Lung (tissue), 11 donors: ENCODE measurements at regions not wholly inside any gene's neighbourhood (a gene's known extent, or its start where the extent isn't known, plus 50 kb on each side); places are given as distances from the start of the nearest gene placed in this dataset.
"Not testable (repeated sequence)": the region's sequence is repeated elsewhere in the genome, so short reads cannot be mapped to it uniquely, and the experiment has no call there.

ENCODE experiments used
- ATAC-seq: fragments of 200-7000 bp; cut with Tn5 transposase; one replicate; pipeline ENCODE4 v1.9.1; 2020; ENCODE audit warnings: moderate number of reproducible peaks; ENCODE audit not compliant: insufficient read depth, low FRiP score
- DNase-seq, 3 donors: peaks; one replicate each; pipeline ENCODE4 v3.0.0-alpha.2; 2013 to 2017
- H3K27ac ChIP-seq, 2 donors: one replicate each; pipeline ENCODE4 v1.5.1; 2013; ENCODE audit warnings: mild to moderate bottlenecking in 2 of 2, moderate library complexity in 2 of 2, control low read depth in 1 of 2, inconsistent platforms in 1 of 2, low read depth in 1 of 2, low read length in 1 of 2
- H3K27me3 ChIP-seq, 3 donors: one replicate each; pipeline ENCODE4 v1.5.1; 2013; ENCODE audit warnings: low read length in 2 of 3; ENCODE audit not compliant: control insufficient read depth in 3 of 3, insufficient read depth in 3 of 3
- H3K36me3 ChIP-seq, 4 donors: one replicate each; pipeline ENCODE4 v1.5.1; 2013; ENCODE audit warnings: low read length in 4 of 4, mild to moderate bottlenecking in 1 of 4, moderate library complexity in 1 of 4; ENCODE audit not compliant: control insufficient read depth in 4 of 4, insufficient read depth in 4 of 4
- H3K4me1 ChIP-seq, 5 donors: one replicate each; pipeline ENCODE4 v1.5.1; 2013; ENCODE audit warnings: low read length in 5 of 5, mild to moderate bottlenecking in 2 of 5, moderate library complexity in 1 of 5; ENCODE audit not compliant: control insufficient read depth in 5 of 5, insufficient read depth in 5 of 5
- H3K4me3 ChIP-seq: one replicate; pipeline ENCODE4 v1.5.1; 2013; ENCODE audit warnings: mild to moderate bottlenecking, control low read depth, moderate library complexity
- H3K9ac ChIP-seq, 2 donors: one replicate each; pipeline ENCODE4 v1.5.1; 2013; ENCODE audit warnings: low read length in 2 of 2, control low read depth in 1 of 2; ENCODE audit not compliant: insufficient read depth in 1 of 2
- H3K9me3 ChIP-seq, 4 donors: one replicate each; pipeline ENCODE4 v1.5.1; 2013; ENCODE audit warnings: low read length in 3 of 4, mild to moderate bottlenecking in 1 of 4, moderate library complexity in 1 of 4; ENCODE audit not compliant: control insufficient read depth in 4 of 4, insufficient read depth in 3 of 4
- WGBS, 2 donors: extraction: QIAGEN DNeasy Blood & Tissue Kit; methylation state at CpG; one replicate each; pipeline ENCODE4 v1.1.7; 2013; 5-methylcytosine and 5-hydroxymethylcytosine counted together
- TF ChIP-seq, protein P1 (sequence below): IDR thresholded peaks from 2 replicates; pipeline ENCODE4 v1.5.1; 2012; ENCODE audit warnings: mild to moderate bottlenecking; ENCODE audit errors: control extremely low read depth, extremely low read depth
- donor health status: control.
- donor health status: control.
- donor health status: Bipolar disorder and iron deficiency.
- donor health status: healthy.
- donor health status: DM: yes; HTN: yes; CAD: no.

DNA sequence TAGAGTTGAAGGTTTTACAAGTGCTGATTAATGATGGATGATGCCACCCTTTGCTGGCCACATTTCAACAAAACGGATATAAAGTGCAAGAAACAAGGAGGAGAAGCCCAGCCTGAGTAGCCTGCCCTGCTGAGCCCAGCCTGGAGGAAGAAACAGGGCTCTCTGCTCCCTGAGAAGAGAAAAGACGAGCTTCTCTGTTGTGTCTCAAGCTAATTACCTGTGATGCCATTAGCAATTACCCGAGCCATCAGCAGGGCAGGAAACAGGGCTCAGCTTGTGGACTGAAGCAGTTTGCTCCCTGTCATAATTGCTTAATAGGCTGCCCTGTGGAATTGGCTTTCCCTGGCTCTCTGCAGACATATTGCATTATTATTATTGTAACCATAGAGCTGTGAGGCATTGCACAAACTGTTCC lies 709.3 kb upstream of the AUTS2 start:
- TF ChIP-seq, protein P1, sequence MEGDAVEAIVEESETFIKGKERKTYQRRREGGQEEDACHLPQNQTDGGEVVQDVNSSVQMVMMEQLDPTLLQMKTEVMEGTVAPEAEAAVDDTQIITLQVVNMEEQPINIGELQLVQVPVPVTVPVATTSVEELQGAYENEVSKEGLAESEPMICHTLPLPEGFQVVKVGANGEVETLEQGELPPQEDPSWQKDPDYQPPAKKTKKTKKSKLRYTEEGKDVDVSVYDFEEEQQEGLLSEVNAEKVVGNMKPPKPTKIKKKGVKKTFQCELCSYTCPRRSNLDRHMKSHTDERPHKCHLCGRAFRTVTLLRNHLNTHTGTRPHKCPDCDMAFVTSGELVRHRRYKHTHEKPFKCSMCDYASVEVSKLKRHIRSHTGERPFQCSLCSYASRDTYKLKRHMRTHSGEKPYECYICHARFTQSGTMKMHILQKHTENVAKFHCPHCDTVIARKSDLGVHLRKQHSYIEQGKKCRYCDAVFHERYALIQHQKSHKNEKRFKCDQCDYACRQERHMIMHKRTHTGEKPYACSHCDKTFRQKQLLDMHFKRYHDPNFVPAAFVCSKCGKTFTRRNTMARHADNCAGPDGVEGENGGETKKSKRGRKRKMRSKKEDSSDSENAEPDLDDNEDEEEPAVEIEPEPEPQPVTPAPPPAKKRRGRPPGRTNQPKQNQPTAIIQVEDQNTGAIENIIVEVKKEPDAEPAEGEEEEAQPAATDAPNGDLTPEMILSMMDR = no peak
- no peak overlapping the region for H3K9ac ChIP-seq

DNA sequence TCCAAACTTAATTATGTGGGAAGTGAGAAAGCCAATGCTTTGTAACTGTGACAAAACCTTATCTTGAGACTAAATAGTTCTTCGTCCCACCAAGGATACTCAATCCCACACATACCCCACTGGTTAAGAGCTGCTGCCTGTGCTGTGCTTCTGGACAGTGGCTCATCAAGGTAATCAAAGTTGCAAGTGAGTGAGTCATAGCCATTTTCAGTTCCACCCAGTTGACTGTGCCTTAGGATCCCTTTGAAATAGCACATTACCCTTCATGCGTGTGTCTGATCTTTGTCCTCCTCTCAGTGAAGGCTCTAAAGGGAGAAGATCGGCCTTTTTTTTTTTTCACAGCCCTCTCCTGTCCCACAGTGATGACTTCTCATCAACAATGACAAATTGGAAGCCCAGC lies 706.0 kb upstream of the AUTS2 start:
- Histone ChIP-seq H3K27ac (no peak overlapping the region), H3K4me1 (no peaks in the 10 kb centered on the region), H3K27me3 (no peaks in the 10 kb centered on the region), H3K9me3 (no peaks in the 10 kb centered on the region), H3K9ac (no peak overlapping the region), H3K4me3 (no peak overlapping the region), H3K36me3 (no peaks in the 10 kb centered on the region)
- ATAC-seq = no peak
- no peak for DNase-seq
- 90 to 92% methylated on average over 3 of the region's 3 CpGs for WGBS, 2 donors
- TF ChIP-seq, protein P1 = no peak

More for the DNA sequence above, 709.3 kb upstream of the AUTS2 start:
- Histone ChIP-seq H3K27ac (no peak overlapping the region), H3K27me3 (no peaks in the 10 kb centered on the region), H3K4me1 (no peaks in the 10 kb centered on the region), H3K9me3 (no peaks in the 10 kb centered on the region), H3K4me3 (no peak overlapping the region), H3K36me3 (no peaks in the 10 kb centered on the region)
- DNase-seq (peak in 1 of 3 donors; percentile 21), ATAC-seq (no peak)
- WGBS, 2 donors = 42 to 47% methylated on average over 3 of the region's 3 CpGs

DNA sequence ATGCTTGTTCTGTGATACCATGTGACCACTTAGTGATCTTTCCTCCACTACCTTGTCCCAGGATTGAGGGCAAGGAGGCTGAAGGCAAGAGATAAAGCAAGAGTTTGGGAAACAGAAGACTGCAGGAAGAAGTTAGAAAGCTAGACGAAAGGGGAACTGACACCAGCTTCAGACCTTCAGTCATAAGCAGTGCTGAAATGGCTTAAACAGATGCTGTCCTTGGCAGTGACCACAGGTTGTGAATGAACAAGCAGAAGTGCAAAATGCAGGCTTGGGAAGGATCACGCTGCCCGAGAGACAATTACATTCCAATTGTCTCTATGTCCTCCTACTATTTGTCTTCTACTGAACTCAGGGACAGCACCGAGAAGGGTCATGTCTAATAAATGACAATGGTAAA lies 704.9 kb upstream of the AUTS2 start:
- ATAC-seq (no peak), DNase-seq (peak in 1 of 3 donors; percentile 22)
- Histone ChIP-seq H3K27ac (no peak overlapping the region), H3K9me3 (no peaks in the 10 kb centered on the region), H3K36me3 (no peaks in the 10 kb centered on the region), H3K4me1 (no peaks in the 10 kb centered on the region), H3K9ac (no peak overlapping the region), H3K4me3 (no peak overlapping the region), H3K27me3 (no peaks in the 10 kb centered on the region)
- WGBS, 2 donors = 60 to 61% methylated on average over 4 of the region's 4 CpGs
- TF ChIP-seq, protein P1 = no peak

DNA sequence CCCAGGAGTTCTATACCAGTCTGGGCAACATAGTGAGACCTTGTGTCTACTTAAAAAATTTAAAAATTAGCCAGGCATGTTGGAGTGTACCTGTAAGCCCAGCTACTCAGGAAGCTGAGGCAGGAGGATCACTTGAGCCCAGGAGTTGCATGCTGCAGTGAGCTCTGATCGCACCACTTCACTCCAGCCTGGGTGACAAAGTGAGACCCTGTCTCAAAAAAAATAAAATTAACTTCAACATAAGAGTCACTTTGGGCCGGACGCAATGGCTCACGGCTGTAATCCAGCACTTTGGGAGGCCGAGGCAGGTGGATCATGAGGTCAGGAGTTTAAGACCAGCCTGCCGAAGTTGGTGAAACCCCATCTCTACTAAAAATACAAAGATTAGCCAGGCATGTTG lies 699.1 kb upstream of the AUTS2 start:
- H3K4me3 ChIP-seq, DNase-seq, H3K9ac ChIP-seq, ATAC-seq, H3K27me3 ChIP-seq, H3K9me3 ChIP-seq, H3K36me3 ChIP-seq, H3K4me1 ChIP-seq, H3K27ac ChIP-seq: not testable (repeated sequence)
- WGBS, 2 donors = 83 to 85% methylated on average over 6 of the region's 6 CpGs
